ENCODE measurements at regions not wholly inside any gene's neighbourhood (a gene's known extent, or its start where the extent isn't known, plus 50 kb on each side); places are given as distances from the start of the nearest gene placed in this dataset.

GRCh38 chr7:81488210-81488609 lies 281.6 kb downstream of the HGF start:
- TF ChIP-seq CTCF (IDR thresholded peaks at IDR 0.05; ENCODE audit: low read length) (no peak), EZH2 (IDR thresholded peaks at IDR 0.05; ENCODE audit: borderline replicate concordance, low read length) (no peak)

Measured in OCI-LY1 (cell line).